ENCODE measurements at regions not wholly inside any gene's neighbourhood (a gene's known extent, or its start where the extent isn't known, plus 50 kb on each side); places are given as distances from the start of the nearest gene placed in this dataset.

- Histone ChIP-seq H3K79me2 (ENCODE audit: low read length) (no peaks in the 10 kb centered on the region), H3K9ac (ENCODE audit: low read length) (no peak overlapping the region), H2AFZ (ENCODE audit: low read depth, low read length) (no peak overlapping the region), H4K20me1 (ENCODE audit: insufficient read depth, low read length) (no peaks in the 10 kb centered on the region), H3K27me3 (ENCODE audit: low read depth, low read length) (no peaks in the 10 kb centered on the region; the same call in 1 of the 2 replicates), H3K9me3 (ENCODE audit: insufficient read depth, low read length) (no peaks in the 10 kb centered on the region), H3K36me3 (replicated peaks; ENCODE audit: low read depth, low read length) (no peaks in the 10 kb centered on the region), H3K4me2 (ENCODE audit: low read length) (no peak overlapping the region), H3K27ac (ENCODE audit: low read length) (no peak overlapping the region), H3K4me1 (ENCODE audit: low read length) (0 out of 2 replicates have a peak, but pooled peaks cover 2% of the 10 kb centered on the region), H3K4me3 (ENCODE audit: low read length) (no peak overlapping the region)
- TF ChIP-seq CTCF (IDR thresholded peaks at IDR 0.05; ENCODE audit: low read depth, low read length) (no peak), EZH2phosphoT487 (IDR thresholded peaks at IDR 0.05; ENCODE audit: low read depth) (no peak)
Observed at GRCh38 chr17:73706428-73706827, 62.2 kb upstream of the SDK2 start.

GRCh38 chr17:73706858-73707257 is 62.6 kb upstream of the SDK2 start:
- no peaks in the 10 kb centered on the region for H3K9me3 ChIP-seq (ENCODE audit: insufficient read depth, low read length)
- H3K4me1 ChIP-seq (ENCODE audit: low read length) = 0 out of 2 replicates have a peak, but pooled peaks cover 2% of the 10 kb centered on the region
- TF ChIP-seq CTCF (IDR thresholded peaks at IDR 0.05; ENCODE audit: low read depth, low read length) (no peak), EZH2phosphoT487 (IDR thresholded peaks at IDR 0.05; ENCODE audit: low read depth) (no peak)
- H3K9ac ChIP-seq (ENCODE audit: low read length) = no peak overlapping the region
- no peak overlapping the region for H2AFZ ChIP-seq (ENCODE audit: low read depth, low read length)
- no peaks in the 10 kb centered on the region; the same call in 1 of the 2 replicates for H3K27me3 ChIP-seq (ENCODE audit: low read depth, low read length)
- H3K4me2 ChIP-seq (ENCODE audit: low read length) = no peak overlapping the region
- H3K4me3 ChIP-seq (ENCODE audit: low read length) = no peak overlapping the region
- H3K79me2 ChIP-seq (ENCODE audit: low read length) = no peaks in the 10 kb centered on the region
- H4K20me1 ChIP-seq (ENCODE audit: insufficient read depth, low read length) = no peaks in the 10 kb centered on the region
- H3K27ac ChIP-seq (ENCODE audit: low read length) = no peak overlapping the region
- H3K36me3 ChIP-seq (replicated peaks; ENCODE audit: low read depth, low read length) = no peaks in the 10 kb centered on the region

- no peaks in the 10 kb centered on the region for H4K20me1 ChIP-seq (ENCODE audit: insufficient read depth, low read length)
- no peaks in the 10 kb centered on the region for H3K79me2 ChIP-seq (ENCODE audit: low read length)
- H3K4me3 ChIP-seq (ENCODE audit: low read length) = no peak overlapping the region
- H3K4me1 ChIP-seq (ENCODE audit: low read length) = 0 out of 2 replicates have a peak, but pooled peaks cover 2% of the 10 kb centered on the region
- no peak for TF ChIP-seq CTCF (IDR thresholded peaks at IDR 0.05; ENCODE audit: low read depth, low read length)
- no peak for TF ChIP-seq EZH2phosphoT487 (IDR thresholded peaks at IDR 0.05; ENCODE audit: low read depth)
- no peaks in the 10 kb centered on the region; the same call in 1 of the 2 replicates for H3K27me3 ChIP-seq (ENCODE audit: low read depth, low read length)
- no peak overlapping the region for H3K9ac ChIP-seq (ENCODE audit: low read length)
- H3K9me3 ChIP-seq (ENCODE audit: insufficient read depth, low read length) = no peaks in the 10 kb centered on the region
- H3K36me3 ChIP-seq (replicated peaks; ENCODE audit: low read depth, low read length) = no peaks in the 10 kb centered on the region
- no peak overlapping the region for H3K27ac ChIP-seq (ENCODE audit: low read length)
- no peak overlapping the region for H2AFZ ChIP-seq (ENCODE audit: low read depth, low read length)
- no peak overlapping the region for H3K4me2 ChIP-seq (ENCODE audit: low read length)
Observed at GRCh38 chr17:73707358-73707757, 63.1 kb upstream of the SDK2 start.

GRCh38 chr17:73710095-73710592 is 65.9 kb upstream of the SDK2 start:
- Histone ChIP-seq H3K4me2 (ENCODE audit: low read length) (no peak overlapping the region), H2AFZ (ENCODE audit: low read depth, low read length) (no peak overlapping the region), H3K9me3 (ENCODE audit: insufficient read depth, low read length) (no peaks in the 10 kb centered on the region), H3K4me1 (ENCODE audit: low read length) (0 out of 2 replicates have a peak, but pooled peaks cover 2% of the 10 kb centered on the region), H3K9ac (ENCODE audit: low read length) (no peak overlapping the region), H3K36me3 (replicated peaks; ENCODE audit: low read depth, low read length) (no peaks in the 10 kb centered on the region), H3K4me3 (ENCODE audit: low read length) (no peak overlapping the region), H3K27me3 (ENCODE audit: low read depth, low read length) (peaks cover 3% of the 10 kb centered on the region; the same call in 1 of the 2 replicates), H3K27ac (ENCODE audit: low read length) (no peak overlapping the region), H3K79me2 (ENCODE audit: low read length) (no peaks in the 10 kb centered on the region), H4K20me1 (ENCODE audit: insufficient read depth, low read length) (no peaks in the 10 kb centered on the region)
- TF ChIP-seq EZH2phosphoT487 (IDR thresholded peaks at IDR 0.05; ENCODE audit: low read depth) (no peak), CTCF (IDR thresholded peaks at IDR 0.05; ENCODE audit: low read depth, low read length) (peak; percentile 74)

Measured in OCI-LY3 (cell line).